ENCODE measurements at regions not wholly inside any gene's neighbourhood (a gene's known extent, or its start where the extent isn't known, plus 50 kb on each side); places are given as distances from the start of the nearest gene placed in this dataset.

- H3K79me1 ChIP-seq (ENCODE audit: low read depth, low read length): no peaks in the 10 kb centered on the region
- peaks cover 16 to 59% (median 56%) of the 10 kb centered on the region in 3 experiments for H3K27me3 ChIP-seq (ENCODE audit: control insufficient read depth in 3 of 3, insufficient read depth in 3 of 3, low read depth in 1 of 3, low read length in 3 of 3)
- H3K4ac ChIP-seq (ENCODE audit: low read length): no peak overlapping the region
- no peak overlapping the region for H3K27ac ChIP-seq (replicated peaks; ENCODE audit: low read length)
- H3K18ac ChIP-seq (ENCODE audit: low read length): no peak overlapping the region
- no peak overlapping the region for H2AK5ac ChIP-seq (ENCODE audit: low read depth, low read length)
- no peak overlapping the region for H2AFZ ChIP-seq (ENCODE audit: low read length)
- H3K4me3 ChIP-seq (ENCODE audit: low read length in 2 of 2): no peak overlapping the region
- H3K36me3 ChIP-seq (replicated peaks in 1 of 2; ENCODE audit: control insufficient read depth in 2 of 2, insufficient read depth in 2 of 2, low read length in 2 of 2): no peaks in the 10 kb centered on the region
- H2BK120ac ChIP-seq (ENCODE audit: low read depth, low read length): no peak overlapping the region
- no peak overlapping the region for H4K8ac ChIP-seq (ENCODE audit: low read depth, low read length)
- H3K23ac ChIP-seq (ENCODE audit: low read depth, low read length, poor library complexity): no peak overlapping the region
- H3K4me1 ChIP-seq (ENCODE audit: control insufficient read depth in 2 of 2, insufficient read depth in 1 of 2, low read depth in 1 of 2, low read length in 2 of 2): peaks cover 0 to 6% of the 10 kb centered on the region in 2 donors
- no peak for DNase-seq (ENCODE audit: low spot score)
- no peak overlapping the region for H4K91ac ChIP-seq (ENCODE audit: low read depth, low read length, poor library complexity)
- WGBS, 2 donors (ENCODE audit: extremely low coverage in 2 of 2, insufficient read length in 2 of 2, insufficient replicate concordance in 1 of 2): no CpG with 5 or more reads among the region's 23 CpGs
- no peak overlapping the region for H2BK12ac ChIP-seq (ENCODE audit: low read length)
- no peak overlapping the region for H3K4me2 ChIP-seq (ENCODE audit: insufficient read depth, low read length, poor library complexity, severe bottlenecking)
- no peak overlapping the region for H3K9ac ChIP-seq (ENCODE audit: low read depth, low read length, poor library complexity)
- H3K14ac ChIP-seq (ENCODE audit: low read length): no peak overlapping the region
- no peaks in the 10 kb centered on the region for H3K9me3 ChIP-seq (replicated peaks in 1 of 2; ENCODE audit: control insufficient read depth in 2 of 2, insufficient read depth in 1 of 2, low read depth in 1 of 2, low read length in 2 of 2)
- H2BK15ac ChIP-seq (ENCODE audit: low read length): no peak overlapping the region
- H2BK5ac ChIP-seq (ENCODE audit: low read length): no peak overlapping the region
These were observed 254.6 kb downstream of the OTUD1 start for GRCh38 chr10:23693501-23693901.

- Histone ChIP-seq H3K27ac (replicated peaks; ENCODE audit: low read length) (no peak overlapping the region), H3K4ac (ENCODE audit: low read length) (no peak overlapping the region), H2BK12ac (ENCODE audit: low read length) (no peak overlapping the region), H3K79me1 (ENCODE audit: low read depth, low read length) (no peaks in the 10 kb centered on the region), H3K4me2 (ENCODE audit: insufficient read depth, low read length, poor library complexity, severe bottlenecking) (peak overlapping the region; percentile 98), H3K9me3 (replicated peaks in 1 of 2; ENCODE audit: control insufficient read depth in 2 of 2, insufficient read depth in 1 of 2, low read depth in 1 of 2, low read length in 2 of 2) (no peaks in the 10 kb centered on the region), H3K9ac (ENCODE audit: low read depth, low read length, poor library complexity) (no peak overlapping the region), H2BK15ac (ENCODE audit: low read length) (no peak overlapping the region), H2BK120ac (ENCODE audit: low read depth, low read length) (no peak overlapping the region), H3K14ac (ENCODE audit: low read length) (no peak overlapping the region), H4K91ac (ENCODE audit: low read depth, low read length, poor library complexity) (no peak overlapping the region), H3K4me1 (ENCODE audit: control insufficient read depth in 2 of 2, insufficient read depth in 1 of 2, low read depth in 1 of 2, low read length in 2 of 2) (peaks cover 0 to 6% of the 10 kb centered on the region in 2 donors), H3K23ac (ENCODE audit: low read depth, low read length, poor library complexity) (no peak overlapping the region), H2BK5ac (ENCODE audit: low read length) (no peak overlapping the region), H4K8ac (ENCODE audit: low read depth, low read length) (no peak overlapping the region), H3K27me3 (ENCODE audit: control insufficient read depth in 3 of 3, insufficient read depth in 3 of 3, low read depth in 1 of 3, low read length in 3 of 3) (peaks cover 16 to 62% (median 56%) of the 10 kb centered on the region in 3 experiments), H2AK5ac (ENCODE audit: low read depth, low read length) (no peak overlapping the region), H3K4me3 (ENCODE audit: low read length in 2 of 2) (peak overlapping the region in 1 of 2 donors; percentile 75), H2AFZ (ENCODE audit: low read length) (peak overlapping the region; percentile 87), H3K18ac (ENCODE audit: low read length) (no peak overlapping the region), H3K36me3 (replicated peaks in 1 of 2; ENCODE audit: control insufficient read depth in 2 of 2, insufficient read depth in 2 of 2, low read length in 2 of 2) (no peaks in the 10 kb centered on the region)
- WGBS, 2 donors (ENCODE audit: extremely low coverage in 2 of 2, insufficient read length in 2 of 2, insufficient replicate concordance in 1 of 2): no CpG with 5 or more reads among the region's 18 CpGs
- no peak for DNase-seq (ENCODE audit: low spot score)
These were observed 255.1 kb downstream of the OTUD1 start for GRCh38 chr10:23693925-23694324.

- peak overlapping the region; percentile 19 to 75 for H3K4me3 ChIP-seq (ENCODE audit: low read length in 2 of 2)
- H2BK15ac ChIP-seq (ENCODE audit: low read length): no peak overlapping the region
- H4K8ac ChIP-seq (ENCODE audit: low read depth, low read length): no peak overlapping the region
- H3K9me3 ChIP-seq (replicated peaks in 1 of 2; ENCODE audit: control insufficient read depth in 2 of 2, insufficient read depth in 1 of 2, low read depth in 1 of 2, low read length in 2 of 2): no peaks in the 10 kb centered on the region
- H2BK120ac ChIP-seq (ENCODE audit: low read depth, low read length): no peak overlapping the region
- no peak overlapping the region for H3K27ac ChIP-seq (replicated peaks; ENCODE audit: low read length)
- H3K4ac ChIP-seq (ENCODE audit: low read length): no peak overlapping the region
- H2AFZ ChIP-seq (ENCODE audit: low read length): peak overlapping the region; percentile 87
- no peak overlapping the region for H4K91ac ChIP-seq (ENCODE audit: low read depth, low read length, poor library complexity)
- H3K27me3 ChIP-seq (ENCODE audit: control insufficient read depth in 3 of 3, insufficient read depth in 3 of 3, low read depth in 1 of 3, low read length in 3 of 3): peaks cover 16 to 62% (median 61%) of the 10 kb centered on the region in 3 experiments
- H3K4me2 ChIP-seq (ENCODE audit: insufficient read depth, low read length, poor library complexity, severe bottlenecking): peak overlapping the region; percentile 98
- no peak overlapping the region for H3K14ac ChIP-seq (ENCODE audit: low read length)
- H2BK12ac ChIP-seq (ENCODE audit: low read length): no peak overlapping the region
- no peak overlapping the region for H2BK5ac ChIP-seq (ENCODE audit: low read length)
- no CpG with 5 or more reads among the region's 49 CpGs for WGBS, 2 donors (ENCODE audit: extremely low coverage in 2 of 2, insufficient read length in 2 of 2, insufficient replicate concordance in 1 of 2)
- H3K18ac ChIP-seq (ENCODE audit: low read length): peak overlapping the region; percentile 36
- H2AK5ac ChIP-seq (ENCODE audit: low read depth, low read length): no peak overlapping the region
- H3K4me1 ChIP-seq (ENCODE audit: control insufficient read depth in 2 of 2, insufficient read depth in 1 of 2, low read depth in 1 of 2, low read length in 2 of 2): peaks cover 0 to 6% of the 10 kb centered on the region in 2 donors
- DNase-seq (ENCODE audit: low spot score): peak; percentile 58
- no peak overlapping the region for H3K23ac ChIP-seq (ENCODE audit: low read depth, low read length, poor library complexity)
- no peaks in the 10 kb centered on the region for H3K79me1 ChIP-seq (ENCODE audit: low read depth, low read length)
- H3K36me3 ChIP-seq (replicated peaks in 1 of 2; ENCODE audit: control insufficient read depth in 2 of 2, insufficient read depth in 2 of 2, low read length in 2 of 2): no peaks in the 10 kb centered on the region
- no peak overlapping the region for H3K9ac ChIP-seq (ENCODE audit: low read depth, low read length, poor library complexity)
These were observed 255.6 kb downstream of the OTUD1 start for GRCh38 chr10:23694446-23694920.

- Histone ChIP-seq H2BK12ac (ENCODE audit: low read length) (no peak overlapping the region), H2AFZ (ENCODE audit: low read length) (peak overlapping the region; percentile 87), H3K27me3 (ENCODE audit: control insufficient read depth in 3 of 3, insufficient read depth in 3 of 3, low read depth in 1 of 3, low read length in 3 of 3) (peaks cover 16 to 62% (median 61%) of the 10 kb centered on the region in 3 experiments), H3K4me2 (ENCODE audit: insufficient read depth, low read length, poor library complexity, severe bottlenecking) (peak overlapping the region; percentile 98), H4K8ac (ENCODE audit: low read depth, low read length) (no peak overlapping the region), H3K14ac (ENCODE audit: low read length) (no peak overlapping the region), H3K4ac (ENCODE audit: low read length) (no peak overlapping the region), H4K91ac (ENCODE audit: low read depth, low read length, poor library complexity) (no peak overlapping the region), H3K9me3 (replicated peaks in 1 of 2; ENCODE audit: control insufficient read depth in 2 of 2, insufficient read depth in 1 of 2, low read depth in 1 of 2, low read length in 2 of 2) (no peaks in the 10 kb centered on the region), H3K36me3 (replicated peaks in 1 of 2; ENCODE audit: control insufficient read depth in 2 of 2, insufficient read depth in 2 of 2, low read length in 2 of 2) (no peaks in the 10 kb centered on the region), H2BK5ac (ENCODE audit: low read length) (no peak overlapping the region), H3K4me1 (ENCODE audit: control insufficient read depth in 2 of 2, insufficient read depth in 1 of 2, low read depth in 1 of 2, low read length in 2 of 2) (peaks cover 0 to 6% of the 10 kb centered on the region in 2 donors), H3K9ac (ENCODE audit: low read depth, low read length, poor library complexity) (no peak overlapping the region), H3K18ac (ENCODE audit: low read length) (peak overlapping the region; percentile 84), H2AK5ac (ENCODE audit: low read depth, low read length) (peak overlapping the region; percentile 8), H3K79me1 (ENCODE audit: low read depth, low read length) (no peaks in the 10 kb centered on the region), H3K27ac (replicated peaks; ENCODE audit: low read length) (no peak overlapping the region), H2BK15ac (ENCODE audit: low read length) (no peak overlapping the region), H3K23ac (ENCODE audit: low read depth, low read length, poor library complexity) (peak overlapping the region; percentile 14), H2BK120ac (ENCODE audit: low read depth, low read length) (no peak overlapping the region), H3K4me3 (ENCODE audit: low read length in 2 of 2) (peak overlapping the region; percentile 19 to 77)
- no CpG with 5 or more reads among the region's 63 CpGs for WGBS, 2 donors (ENCODE audit: extremely low coverage in 2 of 2, insufficient read length in 2 of 2, insufficient replicate concordance in 1 of 2)
- peak; percentile 38 for DNase-seq (ENCODE audit: low spot score)
These were observed 256.3 kb downstream of the OTUD1 start for GRCh38 chr10:23694921-23695824.
